GM21381 (cell line): ENCODE measurements at regions not wholly inside any gene's neighbourhood (a gene's known extent, or its start where the extent isn't known, plus 50 kb on each side); places are given as distances from the start of the nearest gene placed in this dataset.

ENCODE experiments used
- ATAC-seq: cut with Tn5 transposase; IDR thresholded peaks from one replicate; pipeline ENCODE4 v1.9.1; 2021; ENCODE audit warnings: mild to moderate bottlenecking, moderate library complexity; ENCODE audit not compliant: unreplicated experiment

DNA sequence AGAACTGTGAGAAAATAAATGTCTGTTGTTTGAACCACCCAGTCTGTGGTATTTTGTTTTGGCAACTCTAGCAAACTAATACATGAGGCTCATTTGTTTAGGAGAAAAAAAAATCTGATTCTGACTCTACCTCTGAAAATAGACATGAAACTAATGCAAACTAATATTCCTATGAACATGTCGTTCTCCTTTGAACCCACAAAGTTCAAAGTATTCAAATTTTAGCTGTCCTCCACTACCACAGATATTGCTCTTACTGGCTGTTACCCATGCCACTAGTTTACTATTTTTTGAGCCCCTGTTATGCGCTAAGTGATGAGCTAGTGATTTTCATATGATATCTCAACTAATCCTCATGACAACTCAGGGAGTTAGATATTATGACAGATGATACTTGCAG is 58.8 kb upstream of the ZNF804B start:
- no peak for ATAC-seq

DNA sequence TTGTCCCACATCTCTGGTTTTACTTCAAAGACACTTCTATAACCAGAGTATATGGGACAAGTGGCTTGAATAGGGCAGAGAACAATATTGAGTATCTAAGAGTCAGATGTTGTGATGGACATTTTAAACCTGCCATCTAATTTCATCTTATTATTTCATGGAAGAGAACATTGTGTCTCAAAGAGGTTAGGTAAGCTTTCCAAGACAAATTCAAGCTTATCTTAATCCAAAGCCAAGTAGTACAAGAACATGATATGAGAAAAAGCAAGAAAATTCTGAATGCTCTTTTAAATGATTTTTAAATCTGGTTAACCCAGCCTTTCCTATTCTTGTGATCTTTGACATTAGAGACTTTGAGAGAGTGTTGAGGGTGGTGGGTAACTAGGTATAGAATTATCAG is 65.3 kb upstream of the ZNF804B start:
- no peak for ATAC-seq

DNA sequence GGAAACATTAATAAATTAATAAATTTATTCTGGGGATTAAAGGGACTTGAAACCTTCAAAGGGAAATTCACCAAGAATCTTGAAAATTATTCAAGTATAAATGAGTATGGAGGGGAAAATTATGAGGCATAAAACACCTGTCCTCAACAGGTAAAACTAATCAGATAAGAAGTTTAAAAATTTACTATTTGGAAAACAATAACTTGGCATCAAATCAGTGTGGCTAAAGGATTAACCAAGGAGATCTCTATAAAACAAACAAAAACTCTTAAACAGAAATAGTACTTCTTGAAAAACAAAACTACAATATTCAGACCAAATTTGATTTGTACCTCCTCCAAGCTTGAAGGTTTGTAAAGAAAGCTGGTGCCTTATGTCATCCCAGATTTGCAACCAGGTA is 66.4 kb upstream of the ZNF804B start:
- no peak for ATAC-seq

DNA sequence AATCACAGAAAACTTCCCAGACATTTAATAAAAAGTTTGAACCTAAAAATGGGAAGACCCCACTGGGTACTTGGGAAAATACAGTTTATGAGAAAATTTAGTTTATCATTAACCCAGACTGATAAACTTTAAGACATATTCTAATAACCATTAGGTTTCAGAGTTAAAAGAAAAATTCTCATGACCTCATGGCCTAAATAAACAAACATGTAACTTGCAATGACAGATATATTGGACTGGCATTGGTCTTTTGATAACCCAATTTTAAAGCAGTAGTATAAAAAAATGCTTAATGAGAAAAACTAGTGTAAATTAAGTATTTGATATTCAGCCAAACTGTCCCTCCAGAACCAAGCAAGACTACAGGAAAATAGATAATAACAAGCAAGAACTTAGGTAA is 67.0 kb upstream of the ZNF804B start:
- ATAC-seq, result no peak

DNA sequence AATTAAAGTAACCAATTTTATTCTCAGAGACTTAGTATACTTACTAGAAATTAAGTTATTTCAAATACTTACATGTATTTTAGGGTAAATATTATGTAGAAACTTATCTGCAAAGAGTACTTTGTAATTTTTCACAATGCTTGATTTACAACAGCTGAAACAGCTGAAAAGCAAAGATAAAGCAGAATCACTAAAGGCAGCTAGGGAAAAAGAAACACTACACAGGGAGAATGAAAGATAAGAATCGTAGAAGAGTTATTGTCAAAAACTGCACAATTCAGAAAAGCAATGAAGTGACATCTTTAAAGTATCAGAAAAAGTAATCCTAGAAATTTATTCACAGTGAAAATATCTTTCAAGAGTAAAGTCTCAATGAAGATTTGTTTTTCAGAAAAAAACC is 69.7 kb upstream of the ZNF804B start:
- no peak for ATAC-seq

DNA sequence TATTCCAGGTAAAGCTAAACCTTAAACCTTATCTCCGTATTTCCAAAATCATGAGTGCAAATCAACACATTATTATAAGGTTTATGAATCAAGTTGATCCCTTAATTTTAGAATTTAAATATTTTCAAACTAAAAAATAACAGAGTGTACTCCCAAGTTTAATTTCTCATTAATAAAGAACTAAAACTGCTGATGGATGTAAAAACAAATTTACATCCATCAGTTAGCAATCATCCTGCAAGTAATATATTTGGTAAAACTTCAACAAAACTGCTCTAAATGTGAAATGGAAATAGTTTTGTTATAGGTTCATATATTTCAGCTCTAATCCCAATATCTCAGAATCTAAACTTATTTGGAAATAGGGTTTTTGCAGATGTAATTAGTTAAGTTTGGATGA is 71.3 kb upstream of the ZNF804B start:
- ATAC-seq, result no peak

DNA sequence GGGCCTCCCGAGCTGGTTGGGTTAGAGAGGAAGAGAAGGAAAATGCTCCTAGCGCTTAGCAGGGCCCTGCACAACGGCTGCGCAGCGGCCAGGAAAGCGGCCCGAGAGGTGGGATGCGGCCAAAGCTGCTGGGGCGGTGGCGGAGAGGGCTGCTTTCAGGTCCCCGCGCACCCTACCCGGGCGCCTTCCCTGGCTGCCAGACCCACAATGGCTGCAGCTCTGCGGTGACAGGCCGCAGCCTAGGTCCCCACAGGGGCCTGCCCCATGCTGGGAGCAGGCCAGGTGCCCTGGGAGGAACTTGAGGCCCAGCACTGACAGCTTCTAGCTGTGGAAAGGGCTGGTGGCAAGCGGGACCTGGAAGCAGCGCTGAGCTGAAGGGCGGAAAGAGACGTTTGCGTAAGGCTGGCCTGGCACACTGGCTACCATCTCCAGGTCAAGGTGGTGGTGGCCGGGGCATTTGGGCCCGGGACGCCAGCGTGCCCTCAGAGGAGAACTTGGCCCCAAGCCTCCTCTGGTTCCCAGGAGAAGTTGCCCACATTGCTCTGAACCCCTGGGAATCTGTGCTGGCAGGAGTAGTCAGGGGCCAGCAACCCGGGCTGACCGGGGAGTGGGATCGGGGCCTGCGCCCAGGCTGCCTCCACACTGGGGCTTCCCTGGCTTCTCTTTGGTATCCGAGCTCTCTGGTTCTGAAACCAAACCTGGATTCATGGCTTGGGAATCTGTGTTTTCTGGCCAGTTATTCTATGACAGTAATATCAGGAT is 72.9 kb upstream of the ZNF804B start:
- no peak for ATAC-seq

DNA sequence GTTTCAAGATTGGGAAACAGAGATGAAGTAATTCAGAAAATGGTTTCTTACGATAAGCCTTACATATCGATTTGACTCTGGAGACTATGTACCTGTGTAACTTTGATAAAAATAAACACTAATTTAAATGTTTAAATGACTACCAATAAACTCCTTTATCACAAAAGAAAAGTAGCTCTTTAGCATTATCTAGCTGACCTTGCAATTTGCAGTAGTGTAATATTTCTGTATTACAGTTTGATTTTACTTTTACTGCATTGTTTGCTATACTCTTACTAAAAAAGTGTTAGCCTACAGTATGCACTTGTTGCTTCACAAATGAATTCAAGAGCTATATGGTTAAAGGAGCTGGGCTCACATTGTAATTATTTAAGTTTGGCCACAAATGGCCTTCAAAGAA is 77.8 kb upstream of the ZNF804B start:
- ATAC-seq, result no peak

DNA sequence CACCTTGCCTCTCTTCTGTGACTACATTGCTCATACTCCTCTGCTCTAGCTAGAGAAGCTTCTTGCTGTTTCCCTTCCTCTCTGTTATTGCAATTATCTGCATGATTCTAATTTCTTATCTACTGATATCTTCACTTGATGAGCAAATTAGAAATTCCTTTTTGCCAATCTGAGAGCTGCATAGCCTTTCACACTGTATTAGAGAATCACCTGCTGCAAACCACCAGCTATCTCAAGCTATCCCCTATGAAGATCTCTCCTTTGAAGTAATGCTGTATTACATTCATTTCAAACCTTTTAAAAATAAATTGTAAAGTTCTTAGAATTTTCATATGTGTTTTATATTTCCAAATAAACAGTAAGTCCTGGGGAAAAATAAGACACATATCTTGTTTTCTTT is 89.0 kb upstream of the ZNF804B start:
- ATAC-seq, result no peak

DNA sequence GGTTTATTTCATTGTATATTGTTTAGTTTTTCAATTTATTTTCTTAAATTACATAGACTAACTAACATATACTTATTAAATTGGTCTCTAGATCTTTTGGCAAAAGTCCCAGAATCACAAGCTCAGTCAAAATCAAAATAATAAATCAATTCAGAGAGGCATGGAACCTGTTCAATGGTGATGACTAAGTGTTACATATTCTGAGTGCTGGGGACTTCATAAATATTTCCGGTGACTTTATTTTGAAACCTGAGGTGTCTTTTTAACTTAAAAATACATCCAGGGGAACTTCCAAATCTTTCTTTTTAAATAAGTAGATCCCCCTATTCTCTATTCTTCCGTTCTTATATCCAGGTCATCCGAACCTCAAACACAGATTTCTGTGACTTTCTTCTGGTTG is 89.6 kb upstream of the ZNF804B start:
- ATAC-seq, result no peak

DNA sequence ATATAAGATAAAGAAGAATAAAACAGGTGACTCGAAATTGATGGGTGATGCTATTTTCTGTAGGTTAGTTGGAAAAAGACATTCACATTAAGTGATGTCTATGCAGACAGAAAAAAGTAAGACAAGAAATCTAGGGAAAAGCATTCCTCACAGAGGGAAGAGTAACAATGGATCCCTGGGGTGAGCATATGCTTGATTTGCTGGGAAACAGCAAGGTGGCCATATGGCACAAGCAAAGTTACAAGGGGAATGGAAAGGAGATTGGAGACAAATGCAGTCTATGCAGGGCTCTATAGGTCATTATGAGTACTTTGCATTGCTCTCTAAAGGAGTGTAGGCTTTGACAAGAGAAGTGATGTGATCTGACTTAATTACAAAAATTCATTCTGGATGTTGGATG is 90.9 kb upstream of the ZNF804B start:
- ATAC-seq, result no peak

DNA sequence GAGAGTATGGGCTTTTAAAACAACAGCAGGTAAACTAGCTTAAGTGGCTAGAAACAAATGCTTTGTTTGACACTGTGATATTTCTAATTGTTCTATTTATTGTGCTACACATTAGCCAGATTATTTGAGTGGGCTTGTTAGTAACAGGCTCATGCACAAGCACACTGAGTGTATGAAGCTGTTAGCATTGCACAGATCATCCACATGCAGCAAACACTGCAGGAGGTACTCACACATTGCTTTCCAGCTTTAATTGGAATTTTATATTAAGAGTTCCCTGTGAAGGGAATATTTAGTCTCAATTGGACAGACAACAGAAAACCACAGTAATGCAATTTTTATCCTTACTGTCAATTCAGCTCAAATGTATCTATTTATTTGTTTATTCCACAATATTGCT is 92.9 kb upstream of the ZNF804B start:
- no peak for ATAC-seq

DNA sequence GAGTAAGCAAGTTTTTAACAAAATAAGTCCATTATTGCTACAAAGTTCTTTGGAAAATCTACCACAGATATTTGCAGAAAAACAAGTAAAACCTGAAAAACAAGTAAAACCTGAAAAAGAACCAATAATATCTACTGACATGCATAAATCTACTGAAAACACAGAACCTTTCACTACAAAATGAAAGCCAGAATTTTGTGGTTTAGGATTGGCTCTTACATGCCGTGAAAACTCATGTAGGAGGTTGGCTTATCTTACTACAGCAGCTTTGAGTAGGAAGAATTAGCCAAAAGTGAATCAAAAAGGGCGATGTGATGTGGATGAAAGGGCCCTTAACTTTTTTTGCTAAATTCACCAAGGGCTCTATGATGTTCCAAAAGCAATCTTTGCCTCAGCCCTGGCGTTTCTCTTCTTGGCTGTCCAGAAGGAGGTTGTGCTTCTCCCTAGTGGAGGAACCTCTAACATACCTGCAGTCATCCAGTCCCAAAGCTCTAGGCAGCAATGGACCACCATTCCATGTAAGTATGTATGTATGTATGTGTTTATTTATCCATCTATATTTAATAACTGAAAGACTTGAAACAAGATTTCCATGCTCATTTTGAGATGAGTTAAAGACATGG is 93.5 kb upstream of the ZNF804B start:
- no peak for ATAC-seq

DNA sequence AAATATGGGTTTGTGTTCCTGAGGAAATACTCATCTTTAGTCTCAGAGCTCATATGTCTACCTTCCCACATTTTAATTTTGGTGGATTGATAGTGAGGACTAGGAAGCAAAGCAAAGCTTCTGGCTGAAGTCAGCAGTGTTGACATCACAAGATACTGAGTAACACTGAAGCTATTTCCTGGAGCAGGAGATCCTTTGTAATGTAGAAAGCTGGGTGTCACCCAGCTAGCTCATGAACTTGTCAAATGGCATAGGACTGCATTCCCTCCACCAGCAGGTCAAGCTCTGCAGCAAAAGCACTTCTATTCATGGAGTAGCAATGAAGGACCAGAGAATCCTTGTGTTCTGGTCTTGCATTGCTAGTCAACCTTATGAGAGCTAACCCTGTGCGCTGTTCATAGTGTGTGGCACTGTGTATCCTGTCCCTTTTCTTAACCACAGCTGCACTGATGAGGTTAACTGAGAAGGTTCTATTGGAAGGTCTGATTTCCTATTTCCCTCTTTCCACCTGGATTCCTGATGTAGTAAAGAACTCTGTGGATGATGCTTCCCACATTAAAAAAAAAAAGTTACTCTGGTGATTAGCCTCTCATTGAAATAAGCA is 94.8 kb upstream of the ZNF804B start:
- ATAC-seq, result no peak

DNA sequence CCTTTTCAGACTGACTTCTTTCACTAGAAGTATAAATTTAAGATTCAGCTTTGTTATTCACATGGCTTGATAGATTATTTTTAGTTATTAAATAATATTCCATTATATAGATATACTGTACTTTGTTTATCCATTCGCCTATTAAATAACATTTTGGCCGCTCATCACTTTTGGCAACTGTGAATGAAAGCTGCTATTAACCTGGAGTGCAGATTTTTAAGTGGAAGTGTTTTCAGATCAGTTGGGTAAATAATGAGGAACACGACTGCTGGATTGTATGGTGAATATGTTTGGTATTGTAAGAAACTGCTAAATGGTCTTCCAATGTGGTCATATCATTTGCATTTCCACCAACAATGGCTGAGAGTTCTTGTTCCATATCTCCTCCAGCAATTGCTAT is 97.6 kb upstream of the ZNF804B start:
- no peak for ATAC-seq

DNA sequence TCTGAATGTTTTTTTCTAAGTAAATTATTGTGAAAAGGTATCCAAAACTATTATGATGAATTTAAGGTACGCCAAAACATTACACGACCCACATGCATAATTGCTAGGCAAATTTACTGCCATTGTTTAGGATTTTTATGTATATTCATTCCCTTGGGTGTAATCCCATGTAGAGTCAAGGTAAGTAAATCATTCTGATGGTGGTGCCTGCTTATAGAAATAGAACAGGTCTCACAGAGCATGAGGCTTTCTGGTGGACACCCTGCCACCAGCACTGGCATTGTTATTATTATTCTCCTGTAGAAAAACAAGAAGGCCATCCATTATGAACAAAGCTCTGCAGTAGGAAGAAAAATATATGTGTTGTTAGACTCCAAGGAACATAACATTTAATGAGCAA is 111.7 kb upstream of the ZNF804B start:
- ATAC-seq, result no peak

DNA sequence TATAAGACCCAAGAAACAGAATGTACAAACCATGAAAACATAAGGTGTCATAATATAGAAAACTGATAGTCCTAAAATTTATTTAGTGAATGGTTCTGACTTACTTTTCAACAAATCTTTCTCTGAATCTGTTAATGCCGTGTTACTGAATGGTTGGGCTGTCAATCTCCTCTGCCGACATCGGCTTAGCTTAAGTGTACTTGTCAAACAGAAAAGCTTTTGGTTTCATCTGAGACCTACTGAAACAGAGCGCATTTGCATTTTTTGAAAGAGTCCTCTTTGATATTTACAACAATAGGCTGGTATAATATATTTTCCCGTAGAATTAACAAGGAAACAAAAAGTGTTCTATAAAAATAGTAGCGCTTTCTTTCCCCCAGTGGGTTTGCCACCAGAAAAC is 120.9 kb upstream of the ZNF804B start:
- no peak for ATAC-seq

DNA sequence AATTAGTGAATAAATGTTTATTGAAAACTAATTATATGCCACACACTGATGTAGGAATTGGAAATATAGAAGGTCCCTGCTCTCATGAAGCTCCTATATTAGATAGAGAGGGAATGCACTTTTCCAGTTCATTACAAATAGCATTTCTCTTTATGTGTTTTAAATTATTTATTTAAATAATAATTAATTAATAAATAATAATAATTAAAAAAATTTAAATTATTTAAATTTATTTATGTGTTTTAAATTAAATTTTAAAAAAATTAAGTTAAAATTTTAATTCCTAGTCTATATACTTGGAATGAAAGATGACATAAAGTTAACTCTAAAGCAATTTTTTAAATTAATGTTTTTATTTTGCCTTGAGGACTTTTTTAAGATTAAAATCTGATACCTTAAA is 121.7 kb upstream of the ZNF804B start:
- ATAC-seq, result no peak

DNA sequence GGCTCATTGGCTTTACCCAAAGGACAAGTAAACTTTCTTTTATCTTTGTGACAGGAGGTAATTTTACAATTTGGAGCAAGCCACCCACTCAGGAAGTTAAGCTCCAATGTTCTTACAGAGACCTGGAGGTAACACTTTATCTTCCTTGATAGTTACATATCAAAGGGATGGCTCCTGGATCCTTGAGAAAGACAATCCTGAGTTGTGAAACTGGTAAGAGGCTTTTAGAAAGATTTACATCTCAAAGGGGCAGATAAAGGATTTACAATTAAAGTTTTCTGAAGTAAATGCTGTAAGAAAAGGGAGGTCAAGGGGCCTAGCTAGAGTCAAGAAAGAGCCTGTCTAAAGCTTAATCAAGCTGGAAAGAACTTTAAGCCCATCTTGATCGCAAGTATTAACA is 124.4 kb upstream of the ZNF804B start:
- ATAC-seq, result no peak

DNA sequence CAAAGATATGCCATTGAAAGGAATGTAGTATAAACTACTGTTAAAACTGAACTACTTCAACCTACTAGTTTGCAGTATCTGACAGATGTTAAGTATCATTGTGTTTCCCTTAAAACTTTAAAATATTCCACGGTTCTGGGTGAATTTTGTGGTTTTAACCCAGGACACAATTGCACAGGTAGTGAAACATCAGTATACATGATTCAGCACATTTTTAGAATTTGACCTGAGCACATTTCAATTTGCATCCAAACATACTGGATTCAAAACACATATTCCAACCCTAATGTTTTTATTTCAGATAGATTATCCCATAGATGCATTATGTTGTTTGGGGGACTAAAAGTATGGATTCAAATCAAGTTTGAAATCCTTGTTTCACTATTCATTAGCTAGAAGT is 129.9 kb upstream of the ZNF804B start:
- ATAC-seq, result no peak

DNA sequence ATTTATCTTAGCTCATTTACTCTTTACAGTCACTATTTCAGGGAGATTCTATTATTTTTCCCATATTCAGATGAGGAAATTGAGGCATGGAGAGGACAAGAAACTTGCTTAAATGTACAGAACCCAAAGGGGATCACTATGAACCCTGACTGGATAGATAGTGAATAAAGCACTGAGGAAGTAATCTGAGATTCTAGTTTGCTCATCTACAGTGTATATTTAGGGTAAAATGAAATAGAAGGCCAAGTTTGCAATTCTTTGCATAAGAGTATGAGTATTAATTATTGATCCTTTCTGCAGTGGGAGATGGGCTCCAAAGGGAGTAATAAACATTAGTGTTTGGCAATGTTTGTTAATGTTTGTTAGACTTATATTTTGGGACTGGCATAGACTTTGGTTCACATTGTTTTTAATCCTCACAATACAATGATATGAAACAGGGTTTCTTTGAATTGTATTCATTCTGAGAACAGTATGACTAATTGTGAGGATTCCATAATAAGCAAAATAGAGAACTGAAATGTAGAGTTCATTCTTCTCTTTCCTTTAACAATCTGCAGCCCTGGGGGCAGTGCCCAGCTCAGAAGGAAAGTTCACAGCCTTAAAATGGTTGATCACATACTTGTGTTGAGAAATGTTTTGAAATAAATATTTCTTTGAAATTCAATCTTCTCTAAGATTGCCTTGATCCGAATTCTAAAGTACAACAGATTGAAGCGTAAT is 131.0 kb upstream of the ZNF804B start:
- peak; percentile 97 for ATAC-seq

DNA sequence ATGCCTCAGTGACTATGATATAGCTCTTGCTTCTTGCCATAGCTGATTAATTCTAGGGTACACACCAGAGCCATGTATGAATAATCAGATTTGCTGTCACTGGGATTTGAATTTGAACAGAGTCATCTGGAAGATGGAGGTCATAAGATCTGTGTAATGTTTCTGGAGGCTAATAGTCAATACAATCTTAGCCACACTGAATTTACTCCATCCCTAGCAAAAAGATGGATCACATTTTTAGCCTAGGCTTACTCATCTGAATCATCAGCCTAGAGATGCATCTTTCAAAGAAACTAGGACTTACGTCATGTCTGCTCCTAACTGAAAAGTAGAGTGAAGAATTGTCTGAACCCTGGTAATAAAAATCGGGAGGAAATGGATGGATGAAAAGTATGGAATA is 142.3 kb upstream of the ZNF804B start:
- no peak for ATAC-seq
